ENCODE measurements at regions not wholly inside any gene's neighbourhood (a gene's known extent, or its start where the extent isn't known, plus 50 kb on each side); places are given as distances from the start of the nearest gene placed in this dataset.
"Not testable (repeated sequence)": the region's sequence is repeated elsewhere in the genome, so short reads cannot be mapped to it uniquely, and the experiment has no call there.

DNA sequence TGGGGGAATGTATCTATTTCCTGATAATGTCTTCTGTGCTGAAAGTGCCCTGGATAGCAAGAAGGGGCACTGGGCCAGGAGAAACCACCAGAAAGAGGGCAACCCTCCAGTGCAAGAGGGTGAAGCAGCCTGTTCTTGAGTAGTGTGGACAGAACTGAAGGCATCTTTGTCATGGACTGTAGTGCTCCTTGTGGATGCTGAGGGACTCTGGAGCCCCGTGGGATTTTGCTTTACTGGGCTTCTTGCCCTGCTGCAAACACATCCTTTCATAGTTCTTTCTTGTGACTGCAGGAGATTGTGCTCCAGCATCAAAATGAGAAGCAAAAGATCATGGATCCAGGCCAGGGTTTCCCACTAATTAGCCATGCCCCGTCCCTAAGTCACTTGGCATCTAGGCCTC, 300.6 kb downstream of the ZNF326 start:
- DNase-seq (ENCODE audit: low spot score), result no peak

DNA sequence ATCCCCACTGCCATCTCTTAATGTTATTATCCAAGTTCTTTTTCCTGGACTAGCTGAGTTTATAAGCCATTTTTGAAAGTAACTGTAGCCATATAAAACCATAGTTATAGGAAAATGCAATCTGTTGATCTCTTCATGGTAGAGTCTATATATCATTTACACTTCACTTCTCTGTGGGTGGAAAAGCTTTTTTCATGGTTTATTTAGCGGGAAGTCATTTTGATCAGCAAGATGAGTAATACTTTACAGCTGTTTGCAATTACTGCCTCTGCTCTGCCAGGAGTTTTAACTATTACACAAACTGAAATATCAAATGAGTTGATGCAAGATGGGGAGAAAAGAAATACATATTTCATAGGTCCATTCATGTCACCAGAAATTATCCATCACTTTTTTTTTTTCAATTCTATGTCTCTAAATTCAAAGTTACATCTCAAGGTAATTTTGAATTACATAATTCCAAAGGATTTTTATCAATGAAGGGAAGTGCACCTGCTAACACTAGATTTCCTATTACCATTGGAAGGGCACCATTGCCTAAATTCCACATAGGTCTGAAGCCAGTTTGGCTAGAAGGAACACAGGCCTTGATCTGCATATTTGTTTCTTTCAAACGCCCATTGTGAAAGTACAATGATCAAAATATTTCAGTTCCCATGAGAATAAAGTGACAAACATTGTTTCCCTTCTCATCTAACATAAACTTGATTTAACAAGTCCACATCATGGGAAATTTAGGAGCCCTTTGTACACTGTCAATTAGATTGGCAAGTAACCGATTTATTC, 296.7 kb downstream of the ZNF326 start:
- DNase-seq (ENCODE audit: low spot score), result no peak

DNA sequence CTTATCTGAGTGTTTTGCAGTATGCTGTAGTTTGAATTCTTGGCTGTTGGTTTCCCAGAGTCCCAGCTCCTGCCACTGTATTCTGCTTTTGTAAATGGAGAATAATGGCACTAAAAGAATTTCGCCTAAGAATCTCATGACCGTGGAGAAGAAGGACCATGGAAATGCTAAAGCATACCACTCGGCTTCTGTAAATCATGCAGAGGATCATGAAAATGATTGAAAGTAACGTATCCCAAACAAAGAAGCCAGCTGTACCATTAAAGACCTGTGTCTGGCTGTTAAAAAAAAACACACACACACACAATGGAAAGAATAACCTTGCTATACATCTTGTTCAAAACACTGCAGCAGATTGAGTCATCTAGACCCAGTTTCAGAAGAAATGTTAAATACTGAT, 287.9 kb downstream of the ZNF326 start:
- no peak for DNase-seq (ENCODE audit: low spot score)

DNA sequence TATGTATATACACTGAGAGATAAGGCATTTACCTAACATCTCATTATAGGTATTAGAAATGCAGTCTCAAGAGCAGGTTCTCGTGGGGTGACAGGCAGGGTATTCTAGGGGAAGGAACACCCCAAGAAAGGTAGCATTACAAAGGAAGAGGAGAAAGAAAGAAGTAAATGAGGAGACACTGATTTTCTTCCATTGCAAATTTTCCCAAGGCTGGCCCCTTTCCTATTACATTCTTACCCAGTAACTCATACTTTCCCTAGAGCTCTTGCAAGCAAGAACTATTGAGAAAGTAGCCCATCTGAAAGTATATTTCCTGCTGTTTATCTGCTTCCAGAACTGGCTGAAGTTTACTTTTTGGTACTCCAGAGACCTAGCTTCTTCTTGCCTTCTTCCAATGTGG, 287.0 kb downstream of the ZNF326 start:
- DNase-seq (ENCODE audit: low spot score), result not testable (repeated sequence)

- no peak for DNase-seq (ENCODE audit: low spot score)
Measured at GRCh38 chr1:90277270-90277669, 282.4 kb downstream of the ZNF326 start.

GRCh38 chr1:90274376-90274775, 279.5 kb downstream of the ZNF326 start:
- DNase-seq (ENCODE audit: low spot score), result peak; percentile 41

- no peak for DNase-seq (ENCODE audit: low spot score)
Measured at GRCh38 chr1:90273241-90273774, 278.4 kb downstream of the ZNF326 start.

GRCh38 chr1:90262791-90263190, 267.9 kb downstream of the ZNF326 start:
- no peak for DNase-seq (ENCODE audit: low spot score)

DNA sequence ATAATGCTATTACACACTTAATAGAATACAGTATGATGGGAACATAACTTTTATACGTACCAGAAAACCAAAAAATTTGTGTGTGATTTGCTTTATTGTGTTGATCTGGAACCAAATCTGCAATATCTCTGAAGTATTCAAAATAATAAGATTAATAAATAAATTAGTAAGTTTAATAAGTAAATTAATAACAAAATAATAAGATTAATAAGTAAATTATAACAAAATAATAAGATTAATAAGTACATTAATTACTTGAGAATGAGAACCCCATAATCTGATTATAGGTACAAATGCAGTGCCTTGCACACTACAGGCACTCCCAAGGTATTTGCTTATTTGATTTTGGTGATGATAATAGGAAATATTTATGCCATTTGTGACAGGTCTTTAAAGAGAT, 267.4 kb downstream of the ZNF326 start:
- DNase-seq (ENCODE audit: low spot score), result no peak

- DNase-seq (ENCODE audit: low spot score), result no peak
Measured at GRCh38 chr1:90246069-90246468, 251.2 kb downstream of the ZNF326 start.

DNA sequence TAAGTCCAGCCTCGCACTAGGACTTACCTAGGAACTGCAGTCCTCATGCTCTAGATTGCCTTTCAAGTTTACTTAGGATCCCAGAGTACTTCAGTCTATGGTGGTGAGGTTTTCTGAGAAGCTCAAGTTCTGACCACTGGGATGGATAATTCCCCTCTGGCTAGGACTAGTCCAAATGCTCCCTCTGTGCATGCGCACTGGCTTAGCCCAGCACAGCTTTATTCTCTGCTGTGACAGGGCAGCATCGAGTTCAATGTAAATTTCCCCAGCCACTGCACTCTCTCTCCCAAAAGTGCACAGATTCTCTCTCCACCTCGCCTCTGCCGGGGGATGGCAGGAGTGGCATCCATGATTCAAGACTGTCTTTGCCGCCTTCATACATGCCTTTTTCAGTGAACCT, 241.6 kb downstream of the ZNF326 start:
- DNase-seq (ENCODE audit: low spot score), result no peak

DNA sequence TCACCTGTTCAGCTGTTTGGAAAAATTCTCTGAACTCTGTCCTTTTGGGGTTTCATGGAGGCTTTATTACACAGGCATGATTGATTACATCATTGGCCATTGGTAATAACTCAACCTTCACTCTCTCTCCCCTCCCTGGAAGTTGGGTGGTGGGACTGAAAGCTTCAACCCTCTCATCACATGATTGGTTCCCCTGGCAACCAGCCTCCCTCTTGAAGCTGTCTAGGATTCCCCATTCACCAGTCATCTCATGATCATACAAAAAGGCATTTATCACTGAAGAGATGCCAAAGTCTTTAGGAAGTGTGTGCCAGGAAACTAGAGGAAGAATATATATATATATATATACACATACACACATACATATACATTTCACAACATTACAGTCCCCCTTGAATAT, 228.5 kb downstream of the ZNF326 start:
- no peak for DNase-seq (ENCODE audit: low spot score)

GRCh38 chr1:90220941-90221693, 226.2 kb downstream of the ZNF326 start:
- no peak for DNase-seq (ENCODE audit: low spot score)

DNA sequence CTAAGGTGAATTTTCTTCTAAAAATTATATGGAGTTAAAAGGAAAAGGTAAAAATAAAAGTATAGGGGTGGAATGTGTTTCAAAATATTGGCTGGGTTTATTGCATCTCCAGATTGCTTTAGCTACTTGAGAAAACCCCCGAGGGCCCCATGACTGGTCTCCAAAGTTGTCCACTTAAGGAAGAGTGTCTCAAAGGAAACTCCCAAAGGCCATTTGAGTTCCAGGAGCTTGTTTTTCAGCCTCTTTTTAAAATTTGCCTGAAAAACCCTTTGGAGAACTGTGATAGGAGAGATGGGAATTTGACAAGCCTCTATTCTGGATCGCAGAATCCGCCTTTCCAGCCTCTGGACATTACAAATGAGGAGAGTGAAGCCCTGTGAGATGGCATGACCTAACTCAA, 225.6 kb downstream of the ZNF326 start:
- no peak for DNase-seq (ENCODE audit: low spot score)

DNA sequence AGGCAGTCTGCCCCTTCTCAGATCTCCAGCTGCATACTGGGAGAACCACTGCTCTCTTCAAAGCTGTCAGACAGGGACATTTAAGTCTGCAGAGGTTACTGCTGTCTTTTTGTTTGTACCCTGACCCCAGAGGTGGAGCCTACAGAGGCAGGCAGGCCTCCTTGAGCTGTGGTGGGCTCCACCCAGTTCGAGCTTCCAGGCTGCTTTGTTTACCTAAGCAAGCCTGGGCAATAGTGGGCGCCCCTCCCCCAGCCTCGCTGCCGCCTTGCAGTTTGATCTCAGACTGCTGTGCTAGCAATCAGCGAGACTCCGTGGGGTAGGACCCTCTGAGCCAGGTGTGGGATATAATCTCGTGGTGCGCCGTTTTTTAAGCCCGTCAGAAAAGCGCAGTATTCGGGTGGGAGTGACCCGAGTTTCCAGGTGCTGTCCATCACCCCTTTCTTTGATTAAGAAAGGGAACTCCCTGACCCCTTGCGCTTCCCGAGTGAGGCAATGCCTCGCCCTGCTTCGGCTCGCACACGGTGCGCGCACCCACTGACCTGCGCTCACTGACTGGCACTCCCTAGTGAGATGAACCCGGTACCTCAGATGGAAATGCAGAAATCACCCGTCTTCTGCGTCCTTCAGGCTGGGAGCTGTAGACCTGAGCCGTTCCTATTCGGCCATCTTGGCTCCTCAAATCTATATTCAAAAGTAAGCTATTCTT, 224.4 kb downstream of the ZNF326 start:
- DNase-seq (ENCODE audit: low spot score), result peak; percentile 14

GRCh38 chr1:90210633-90211491, 216.0 kb downstream of the ZNF326 start:
- no peak for DNase-seq (ENCODE audit: low spot score)

DNA sequence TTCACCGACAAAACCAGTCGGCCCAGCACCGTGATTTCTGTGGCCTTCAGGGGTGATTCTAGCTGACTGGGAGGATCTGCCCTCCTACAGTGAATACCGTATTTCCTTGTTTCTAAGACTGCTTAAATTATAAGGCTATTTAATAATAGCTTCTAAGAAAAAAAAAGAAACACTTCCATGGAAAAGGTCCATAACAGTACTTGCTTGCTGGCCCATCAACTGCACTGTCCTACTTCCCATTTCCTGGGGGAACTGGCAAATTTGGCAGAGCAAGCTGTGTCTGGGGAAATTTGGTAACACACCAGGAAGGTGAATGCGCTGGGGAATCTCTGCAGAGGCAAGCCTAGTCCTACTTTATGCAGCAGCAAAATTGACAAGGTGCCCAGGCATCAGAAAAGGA, 214.0 kb downstream of the ZNF326 start:
- no peak for DNase-seq (ENCODE audit: low spot score)

- no peak for DNase-seq (ENCODE audit: low spot score)
Measured at GRCh38 chr1:90206260-90206659, 211.3 kb downstream of the ZNF326 start.

GRCh38 chr1:90204780-90205179, 209.9 kb downstream of the ZNF326 start:
- DNase-seq (ENCODE audit: low spot score), result no peak

- DNase-seq (ENCODE audit: low spot score), result no peak
Measured at GRCh38 chr1:90204023-90204590, 209.2 kb downstream of the ZNF326 start.
